NCI-H2107 treated with DMSO at 0.1 percent for 48 hours (cell line): ENCODE measurements at regions not wholly inside any gene's neighbourhood (a gene's known extent, or its start where the extent isn't known, plus 50 kb on each side); places are given as distances from the start of the nearest gene placed in this dataset.
A peak's percentile ranks its signal among the peaks of the same experiment; 100 is the strongest.

Source experiments
- DNase-seq: peaks from one replicate; lab custom pipeline; 2025; ENCODE audit not compliant: unreplicated experiment; lab: John Stamatoyannopoulos, UW

DNA sequence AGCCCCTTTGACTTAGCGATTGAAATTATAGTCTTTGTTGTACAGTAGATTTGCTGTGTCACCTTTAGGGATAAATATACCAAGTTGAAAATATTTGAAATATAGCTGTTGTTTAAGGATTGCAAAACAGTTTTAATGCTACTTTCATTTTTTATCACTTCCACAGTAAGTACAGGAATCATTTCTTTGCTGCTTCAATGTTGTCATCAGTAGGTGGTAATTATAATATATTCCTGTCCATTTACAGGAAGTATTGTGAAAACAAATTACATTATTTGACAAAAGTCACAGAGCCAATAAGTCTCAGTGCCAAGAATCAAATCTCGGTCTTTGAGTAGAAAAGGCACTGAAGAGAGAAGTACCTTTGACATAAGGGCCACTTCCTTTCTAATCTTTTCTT is 342.6 kb upstream of the RGS6 start:
- DNase-seq: no peak

DNA sequence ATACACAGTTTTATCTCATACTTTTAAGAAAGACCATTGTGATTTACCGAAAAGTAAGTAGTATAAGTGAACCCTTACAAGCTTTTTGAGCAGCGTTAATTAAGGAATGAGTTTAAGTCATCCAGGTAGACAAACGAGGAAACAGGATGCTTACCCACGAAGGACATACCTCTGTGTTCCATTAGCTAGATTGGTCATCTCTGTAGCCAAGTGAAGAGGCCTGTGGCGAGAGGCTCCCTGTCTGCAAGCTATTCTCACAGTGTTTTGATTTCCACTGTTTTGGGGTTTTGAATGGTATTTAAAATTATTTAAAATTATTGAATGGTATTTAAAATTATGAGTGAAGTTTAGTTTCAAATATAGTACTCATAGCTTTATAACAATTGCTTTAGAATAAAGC is 342.1 kb upstream of the RGS6 start:
- no peak for DNase-seq

DNA sequence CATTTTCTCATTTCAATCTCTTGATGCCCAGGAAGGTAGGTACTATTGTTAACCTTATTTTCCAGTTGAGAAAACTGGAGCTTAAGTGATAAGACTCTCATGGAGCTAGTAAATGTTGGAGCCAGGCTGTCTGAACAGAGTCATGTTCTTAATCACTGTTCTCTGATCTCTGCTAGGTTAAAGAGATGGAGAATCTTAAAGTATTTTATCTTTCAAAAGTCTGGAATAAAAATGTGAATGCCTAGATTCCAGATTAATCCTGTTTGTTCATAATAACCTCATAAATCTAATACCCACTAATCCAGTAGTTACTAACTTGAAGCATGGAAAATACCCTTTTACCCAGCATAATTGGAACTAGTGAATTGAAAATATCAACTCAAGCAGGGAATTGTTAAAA is 341.0 kb upstream of the RGS6 start:
- no peak for DNase-seq

DNA sequence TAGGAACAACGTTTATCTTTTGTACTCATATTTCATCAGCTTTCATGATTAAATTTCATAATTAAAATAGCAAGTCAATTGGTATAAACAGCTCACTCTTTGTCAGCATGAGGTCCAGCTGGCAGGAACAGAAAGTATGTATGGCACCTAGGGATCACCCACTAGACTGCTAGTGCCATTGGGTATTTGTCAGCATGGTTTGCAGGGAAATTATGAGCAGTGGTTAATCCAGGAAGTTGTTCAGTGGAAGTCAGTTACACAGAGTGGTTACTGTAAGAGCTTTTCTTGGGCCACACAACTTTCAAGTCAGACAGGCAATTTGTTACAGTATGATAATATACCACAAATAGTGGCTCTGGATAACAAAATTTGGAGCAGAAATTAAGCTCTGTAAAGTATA is 340.3 kb upstream of the RGS6 start:
- DNase-seq: peak; percentile 21

DNA sequence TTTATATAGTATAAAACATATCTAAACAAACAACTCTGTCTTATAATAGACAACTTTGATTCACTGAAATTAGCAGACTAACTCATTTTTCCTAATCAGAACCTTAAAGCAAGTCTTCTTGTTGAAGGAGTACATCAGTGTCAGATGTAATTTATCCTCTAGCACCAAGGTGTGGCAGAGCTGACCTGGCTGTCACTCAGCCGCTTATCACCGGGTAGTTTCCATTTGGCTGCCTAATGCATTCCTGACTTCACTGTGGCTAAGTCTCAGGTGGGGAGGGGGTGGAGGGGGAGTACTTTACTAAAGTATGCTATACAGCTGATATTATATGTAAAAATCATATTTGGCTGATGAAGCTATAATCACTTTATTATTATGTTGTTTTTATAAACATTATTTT is 339.9 kb upstream of the RGS6 start:
- DNase-seq: no peak

DNA sequence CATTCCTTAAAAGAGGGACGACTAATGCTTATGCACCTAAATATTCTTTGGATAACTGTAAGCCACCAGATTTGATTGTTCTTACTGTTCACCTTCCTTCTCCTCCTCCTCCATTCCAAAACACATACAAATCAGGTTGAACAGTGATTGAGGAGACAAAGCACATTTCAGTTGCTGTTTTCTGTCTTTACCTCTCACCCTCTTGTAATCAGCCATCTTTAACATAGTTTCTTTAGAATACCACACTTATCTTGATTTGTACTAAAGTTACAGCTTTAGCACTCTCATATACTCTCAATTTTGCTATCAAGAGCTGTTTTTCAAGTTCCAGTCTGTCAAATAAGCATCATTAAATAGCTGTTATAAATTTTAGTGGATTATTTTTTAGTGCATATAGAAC is 338.3 kb upstream of the RGS6 start:
- no peak for DNase-seq

DNA sequence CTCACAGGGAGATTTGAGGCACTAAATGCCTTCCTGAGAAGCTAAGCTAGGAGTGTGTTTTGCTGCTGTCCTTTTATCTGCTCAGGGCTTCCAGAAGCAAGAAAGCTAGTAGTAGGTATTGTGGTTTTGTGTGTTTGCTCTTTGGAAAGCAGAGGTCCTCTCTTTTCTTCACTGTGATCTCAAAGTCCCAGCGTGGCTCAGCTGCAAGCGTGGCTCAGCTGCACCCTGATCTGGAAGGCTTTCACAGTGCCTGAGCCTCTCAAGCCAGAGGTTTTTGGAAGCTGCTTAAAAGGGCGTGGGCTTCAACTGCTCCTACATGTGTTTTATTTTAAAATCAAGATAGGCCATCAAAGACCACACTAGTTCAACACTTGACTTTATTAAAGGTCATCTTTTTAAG is 337.4 kb upstream of the RGS6 start:
- no peak for DNase-seq

DNA sequence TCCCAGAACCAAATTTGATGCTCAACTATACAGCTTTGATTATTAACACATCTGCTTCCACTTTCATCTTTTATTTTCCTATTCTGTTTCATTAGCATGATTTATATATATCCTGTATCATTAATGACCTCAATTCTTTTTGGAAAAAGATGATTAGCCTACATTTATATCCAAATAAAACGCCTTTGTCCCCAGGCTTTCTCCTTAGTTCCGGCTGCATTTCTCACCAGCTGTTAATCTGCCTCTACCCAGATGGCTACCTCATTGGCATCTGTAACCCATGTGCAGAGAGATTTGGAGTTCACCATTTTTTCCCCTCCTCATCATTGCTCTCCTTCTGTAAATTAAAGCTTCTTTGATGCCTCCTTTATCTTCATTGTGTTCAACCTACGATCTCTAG is 336.8 kb upstream of the RGS6 start:
- DNase-seq: no peak

DNA sequence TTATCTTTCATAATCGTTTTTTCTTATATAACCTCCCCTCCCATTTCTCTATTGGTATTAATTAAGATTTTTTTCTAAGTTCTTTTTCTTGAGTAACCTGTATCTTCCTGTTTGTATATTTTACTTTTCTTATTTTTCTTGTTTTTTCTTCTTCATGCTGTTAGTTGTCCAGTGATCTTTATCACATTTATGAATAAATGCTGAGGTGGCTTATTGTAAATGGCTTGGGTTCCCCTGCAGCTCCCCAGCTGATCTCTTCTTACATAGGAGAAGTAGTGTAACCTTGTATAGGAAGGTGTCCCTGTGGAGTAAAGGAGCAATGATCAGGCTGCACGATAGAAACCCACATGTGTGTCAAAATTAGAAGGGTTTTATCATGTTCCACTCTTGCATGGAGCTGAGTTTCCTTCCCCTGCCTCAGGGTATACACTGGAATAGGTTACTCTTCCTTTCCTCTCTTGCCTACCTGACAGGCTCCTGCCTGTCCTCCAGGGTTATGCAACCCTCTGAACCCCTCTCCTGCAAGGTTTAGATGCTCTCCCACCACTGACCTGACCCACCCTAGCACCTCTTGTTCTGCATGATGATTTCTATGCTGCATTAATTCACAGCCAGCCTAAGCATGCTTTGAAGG is 334.8 kb upstream of the RGS6 start:
- DNase-seq: no peak

DNA sequence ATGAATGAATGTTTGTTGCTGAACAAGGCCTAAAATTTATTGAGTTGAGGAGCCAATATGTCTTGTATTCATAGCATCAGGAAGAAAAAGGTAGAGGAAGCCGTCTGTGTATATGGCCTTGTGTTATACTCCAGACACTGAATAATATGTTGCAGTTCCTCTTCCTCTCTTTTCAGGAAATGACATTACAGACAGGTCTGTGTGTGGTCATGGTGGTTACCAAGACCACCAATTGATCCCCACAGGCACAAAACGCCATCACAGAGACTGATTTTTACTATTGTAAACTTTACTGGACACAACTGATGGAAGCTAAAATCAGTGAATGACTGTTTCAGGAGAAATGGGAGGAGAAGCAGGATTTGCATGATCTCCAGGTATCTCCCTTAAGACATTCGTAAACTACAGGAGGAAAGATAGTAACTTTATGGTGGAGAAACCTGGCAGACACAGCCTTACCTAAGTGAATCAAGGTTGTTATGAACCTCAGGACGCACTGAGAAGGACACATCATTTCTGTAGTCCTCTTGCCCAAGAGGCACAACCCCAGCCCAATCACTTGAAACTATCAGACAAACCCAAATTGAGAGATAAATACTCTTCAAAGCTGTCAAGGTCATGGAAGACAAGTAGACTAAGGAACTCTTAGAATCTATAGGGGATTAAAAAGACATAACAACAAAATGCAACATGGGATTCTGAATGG is 334.1 kb upstream of the RGS6 start:
- DNase-seq: no peak

DNA sequence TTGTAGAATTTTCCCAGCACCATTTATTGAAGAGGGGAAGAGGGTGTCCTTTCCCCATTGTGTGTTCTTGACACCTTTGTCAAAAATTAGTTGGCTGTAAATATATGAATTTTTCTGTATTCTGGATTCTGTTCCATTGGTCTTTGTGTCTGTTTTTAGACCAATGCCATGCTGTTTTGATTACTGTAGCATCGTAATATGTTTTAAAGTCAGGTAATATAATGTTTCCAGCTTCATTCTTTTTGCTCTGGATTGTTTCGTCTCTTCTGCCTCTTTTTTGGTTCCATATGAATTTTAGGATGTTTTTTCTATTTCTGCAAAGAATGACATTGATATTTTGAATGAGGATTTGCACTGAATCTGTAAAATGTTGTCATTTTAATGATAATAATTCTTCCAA is 331.9 kb upstream of the RGS6 start:
- DNase-seq: no peak

DNA sequence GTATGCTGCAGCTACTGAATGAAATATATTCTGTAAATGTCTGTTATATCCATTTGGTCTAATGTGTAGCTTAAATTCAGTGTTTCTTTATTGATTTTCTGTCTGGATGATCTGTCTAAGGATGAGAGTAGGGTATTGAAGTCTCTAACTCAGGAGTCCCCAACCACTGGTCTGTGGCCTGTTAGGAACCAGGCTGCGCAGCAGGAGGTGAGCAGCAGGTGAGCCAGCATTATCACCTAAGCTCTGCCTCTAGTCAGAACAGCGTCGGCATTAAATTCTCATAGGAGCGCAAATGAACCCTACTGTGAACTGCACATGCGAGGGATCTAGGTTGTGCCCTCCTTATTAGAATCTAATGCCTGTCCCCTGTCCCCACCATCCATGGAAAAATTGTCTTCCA is 329.7 kb upstream of the RGS6 start:
- DNase-seq: no peak

DNA sequence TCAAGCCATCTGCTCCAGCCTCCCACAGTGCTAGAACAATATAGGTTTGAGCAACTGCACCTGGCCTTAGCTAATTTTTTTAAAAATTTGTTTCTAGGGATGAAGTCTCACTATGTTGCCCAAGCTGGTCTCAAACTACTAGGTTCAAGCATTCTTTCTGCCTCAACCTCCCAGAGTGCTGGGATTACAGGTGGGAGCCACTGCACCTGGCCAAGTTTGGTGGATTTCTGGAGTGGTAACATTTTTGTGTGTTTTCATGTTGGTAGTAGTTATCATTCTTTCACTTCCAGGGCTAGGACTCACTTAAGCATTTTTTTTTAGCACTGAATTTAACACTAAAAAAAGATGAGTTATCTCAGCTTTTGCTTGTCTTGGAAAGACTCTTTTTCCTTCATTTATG is 328.0 kb upstream of the RGS6 start:
- no peak for DNase-seq

DNA sequence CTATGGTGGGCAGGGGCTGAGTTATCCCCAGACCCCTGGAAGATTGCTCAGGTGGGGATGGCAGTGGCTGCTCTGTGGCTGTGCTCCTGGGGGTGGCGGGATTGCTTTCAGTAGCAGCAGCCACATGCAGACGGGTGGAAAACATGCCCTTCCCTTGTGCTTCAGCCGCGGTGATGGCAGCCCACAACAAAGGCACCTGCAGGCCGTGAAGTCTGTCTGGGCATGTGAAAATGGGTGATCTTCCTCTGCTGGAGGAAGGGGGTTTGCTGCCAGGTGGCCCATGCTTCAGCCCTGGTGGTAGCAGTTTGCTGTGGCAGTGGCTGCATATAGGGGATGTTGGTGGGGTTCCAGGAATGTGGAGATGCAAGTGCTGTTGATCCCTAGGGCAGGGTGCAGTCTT is 326.2 kb upstream of the RGS6 start:
- DNase-seq: no peak

DNA sequence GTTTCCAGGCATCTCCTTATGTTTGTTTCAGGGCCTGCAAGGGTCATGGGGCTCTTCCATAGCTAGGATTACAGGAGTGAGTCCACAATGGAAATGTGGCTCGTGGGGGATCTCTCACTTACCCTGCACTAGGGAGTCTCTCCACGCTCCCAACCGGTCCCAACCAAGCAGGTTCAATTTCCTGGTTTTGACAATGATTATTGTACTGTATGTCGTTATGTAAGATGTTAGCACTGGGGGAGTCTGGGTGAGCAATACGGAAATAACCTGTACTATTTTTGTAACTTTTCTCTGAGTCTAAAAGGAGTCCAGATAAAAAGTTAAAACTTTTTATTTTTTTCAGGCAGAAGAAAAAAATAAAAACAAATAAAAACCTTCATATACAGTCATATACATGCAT is 325.7 kb upstream of the RGS6 start:
- no peak for DNase-seq

DNA sequence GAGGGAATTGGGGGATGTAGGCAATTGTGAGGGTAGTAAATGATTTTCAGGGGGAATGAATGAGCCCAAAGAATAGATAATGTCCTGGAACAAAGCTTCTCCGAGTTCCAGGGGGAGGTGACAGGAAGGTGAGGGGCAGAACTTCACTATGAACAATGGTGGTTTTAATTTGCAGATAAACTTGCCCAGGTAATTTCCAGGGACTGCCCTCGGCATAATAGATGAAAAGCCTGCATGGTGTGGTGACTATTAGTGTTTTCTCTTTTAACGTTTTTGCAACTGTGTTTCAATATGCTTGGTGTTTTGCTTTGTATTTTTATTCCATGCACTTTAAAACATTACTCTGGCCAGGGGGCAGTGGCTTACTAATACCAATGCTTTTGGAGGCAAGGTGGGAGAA is 325.2 kb upstream of the RGS6 start:
- no peak for DNase-seq

DNA sequence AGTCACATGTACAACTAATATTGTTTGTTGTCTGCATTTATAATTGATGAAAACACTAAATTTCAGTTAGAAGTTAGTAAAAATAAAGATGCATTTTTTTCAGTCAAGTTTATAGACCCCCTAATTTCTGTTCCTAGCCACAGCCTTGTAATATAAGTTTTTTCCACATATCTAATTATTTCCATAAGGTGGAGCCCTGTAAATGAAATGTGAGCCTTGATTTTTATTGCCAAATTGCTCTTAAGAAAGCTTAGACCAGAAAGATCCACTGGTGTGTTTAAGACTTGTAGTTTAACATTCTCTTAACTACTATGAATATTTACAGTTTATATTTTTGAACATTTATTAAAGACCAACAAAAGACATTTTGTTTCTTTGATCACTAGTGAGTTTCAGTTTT is 322.1 kb upstream of the RGS6 start:
- peak; percentile 11 for DNase-seq

DNA sequence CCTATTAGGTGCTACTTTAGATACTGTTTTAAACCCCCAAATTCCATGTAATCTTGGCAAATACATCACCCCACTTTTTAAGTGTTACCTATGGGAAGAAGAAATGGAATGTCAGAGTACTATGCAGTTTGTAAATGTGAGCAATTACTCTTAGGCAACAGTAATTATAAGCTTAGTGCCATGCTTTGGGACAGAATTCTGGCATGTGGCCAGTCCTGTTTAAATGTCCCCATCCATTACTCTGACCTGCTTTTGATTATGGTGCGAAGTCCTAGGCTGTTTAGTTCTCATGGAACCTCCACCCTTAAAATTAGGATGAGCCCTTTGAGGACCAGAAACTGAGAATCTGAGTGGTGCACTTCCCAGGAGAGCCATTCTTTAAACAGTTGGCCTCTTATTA is 321.4 kb upstream of the RGS6 start:
- no peak for DNase-seq

DNA sequence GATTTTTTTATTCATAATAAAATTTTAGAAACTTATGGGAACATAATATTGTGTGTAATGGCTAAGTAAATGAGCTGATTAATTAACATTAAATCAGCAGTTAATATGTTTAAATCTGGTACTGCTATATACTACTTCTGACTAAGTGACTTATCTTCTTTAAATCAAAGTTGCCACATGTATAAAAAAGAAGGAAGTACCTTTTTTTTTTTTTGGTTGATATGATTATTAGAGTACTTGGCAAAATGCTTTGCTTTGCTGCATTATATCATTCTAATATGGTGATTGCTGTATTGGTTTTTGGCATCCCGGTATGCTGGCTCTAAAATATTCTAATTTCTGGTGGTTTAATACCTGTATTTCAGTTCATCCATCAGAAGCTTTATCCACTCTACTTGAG is 319.1 kb upstream of the RGS6 start:
- no peak for DNase-seq

DNA sequence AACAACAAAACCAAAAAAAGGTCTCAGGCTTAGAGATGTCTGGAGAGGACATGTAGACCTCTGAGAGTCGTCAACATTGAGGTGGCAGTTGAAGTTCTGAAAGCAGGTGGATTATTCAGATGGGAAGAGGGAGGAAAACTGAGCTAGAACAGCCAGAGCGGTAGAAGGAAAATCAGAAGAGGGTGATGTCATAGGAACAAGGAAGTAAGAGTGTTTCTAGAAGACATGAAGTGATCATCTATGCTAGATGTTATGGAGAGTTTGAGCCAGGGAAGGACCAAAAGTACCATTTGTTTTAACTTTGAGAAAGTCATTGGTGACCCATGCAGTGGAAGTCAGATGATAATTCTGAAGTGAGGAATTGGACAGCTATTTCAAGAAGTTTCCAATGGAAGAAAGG is 316.2 kb upstream of the RGS6 start:
- DNase-seq: no peak

DNA sequence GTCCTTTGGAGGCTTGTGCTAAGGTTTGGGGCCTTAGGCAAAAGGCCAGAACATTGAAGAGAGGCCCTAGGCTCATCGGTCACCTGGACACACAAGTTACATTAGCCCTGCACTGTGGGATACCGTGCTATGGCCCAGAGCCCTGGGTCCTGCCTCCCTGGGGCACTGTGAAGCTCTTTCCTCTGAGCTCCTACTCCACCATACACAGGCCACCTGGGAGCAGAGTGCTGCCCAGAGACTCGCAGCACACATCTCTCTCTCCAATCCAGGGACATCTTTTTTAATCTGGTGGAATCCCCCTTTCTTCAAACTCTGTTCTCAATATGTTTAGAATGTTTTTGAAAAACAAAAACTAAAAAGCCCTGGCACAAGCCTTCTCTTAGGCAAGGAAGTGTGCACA is 314.2 kb upstream of the RGS6 start:
- no peak for DNase-seq

DNA sequence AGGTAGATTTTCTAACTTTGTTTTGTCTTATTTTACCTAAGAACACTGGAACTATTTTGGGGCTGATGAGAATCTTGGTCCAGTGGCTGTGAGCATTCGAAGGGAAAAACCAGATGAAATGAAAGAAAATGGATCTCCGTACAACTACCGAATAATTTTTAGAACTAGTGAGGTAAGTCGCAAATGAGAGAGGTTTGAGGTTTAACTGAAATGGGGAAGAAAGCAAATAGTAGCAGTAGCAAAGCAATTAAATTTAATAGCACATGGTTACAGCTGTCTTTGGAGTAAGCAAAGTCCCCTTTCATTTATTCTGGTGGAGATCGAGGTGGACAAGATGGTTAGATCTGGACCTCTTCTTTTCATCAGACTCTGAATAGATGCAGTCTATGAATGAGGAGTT is 313.5 kb upstream of the RGS6 start:
- no peak for DNase-seq

DNA sequence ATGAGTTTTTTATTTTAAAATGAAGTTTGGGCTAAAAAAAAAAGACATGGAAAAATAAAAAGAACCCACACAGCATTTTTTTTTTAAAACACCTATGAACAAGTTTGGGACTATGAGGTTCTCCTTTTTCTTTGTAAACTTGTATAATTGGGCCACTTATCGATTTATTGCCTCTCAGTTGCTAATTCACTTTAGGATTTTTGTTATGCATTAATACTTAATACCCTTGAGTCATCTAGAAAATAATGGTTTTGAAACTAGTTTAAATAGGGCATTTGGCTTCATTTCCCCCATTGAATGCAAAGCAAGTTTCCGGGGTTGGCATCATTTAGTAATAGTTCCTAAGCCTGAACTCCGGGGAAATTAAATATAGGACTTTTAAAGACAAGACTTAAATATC is 312.8 kb upstream of the RGS6 start:
- DNase-seq: no peak
